Smooth muscle cell (in vitro differentiated cells): ENCODE measurements at regions not wholly inside any gene's neighbourhood (a gene's known extent, or its start where the extent isn't known, plus 50 kb on each side); places are given as distances from the start of the nearest gene placed in this dataset.
A peak's percentile ranks its signal among the peaks of the same experiment; 100 is the strongest.

ENCODE experiments used
- DNase-seq: peaks from one replicate; lab custom pipeline; 2025; ENCODE audit not compliant: unreplicated experiment; lab: John Stamatoyannopoulos, UW
- H2AFZ ChIP-seq: fragments of 200-600 bp; sonication (generic); 2 replicates; pipeline ENCODE4 v1.6.0; 2016; ENCODE audit warnings: antibody characterized with exemption, low read depth, mild to moderate bottlenecking
- H3F3A ChIP-seq: fragments of 200-600 bp; sonication (generic); 2 replicates; pipeline ENCODE4 v1.6.0; 2017; ENCODE audit warnings: antibody characterized with exemption, low read depth
- H3K27ac ChIP-seq: fragments of 200-600 bp; sonication (generic); 2 replicates; pipeline ENCODE4 v1.5.1; 2016; ENCODE audit warnings: low read depth, mild to moderate bottlenecking
- H3K27me3 ChIP-seq: fragments of 200-600 bp; sonication (generic); 2 replicates; pipeline ENCODE4 v1.6.1; 2016; ENCODE audit warnings: low read depth, mild to moderate bottlenecking
- H3K36me3 ChIP-seq: fragments of 200-600 bp; sonication (generic); 2 replicates; pipeline ENCODE4 v1.5.1; 2016; ENCODE audit warnings: low read depth
- H3K4me1 ChIP-seq: fragments of 200-600 bp; sonication (generic); 2 replicates; pipeline ENCODE4 v1.5.1; 2016; ENCODE audit warnings: low read depth
- H3K4me2 ChIP-seq: fragments of 200-600 bp; sonication (generic); 2 replicates; pipeline ENCODE4 v1.6.0; 2016; ENCODE audit warnings: mild to moderate bottlenecking
- H3K4me3 ChIP-seq: fragments of 200-600 bp; sonication (generic); 2 replicates; pipeline ENCODE4 v1.5.1; 2016; ENCODE audit warnings: mild to moderate bottlenecking
- H3K79me2 ChIP-seq: fragments of 200-600 bp; sonication (generic); 2 replicates; pipeline ENCODE4 v1.6.0; 2016; ENCODE audit warnings: low read depth, mild to moderate bottlenecking
- H3K9ac ChIP-seq: fragments of 200-600 bp; sonication (generic); 2 replicates; pipeline ENCODE4 v1.6.0; 2016; ENCODE audit warnings: low read depth
- H3K9me3 ChIP-seq: fragments of 200-600 bp; sonication (generic); replicated peaks from 2 replicates; pipeline ENCODE4 v1.5.1; 2016; ENCODE audit warnings: low read depth
- H4K20me1 ChIP-seq: fragments of 200-600 bp; sonication (generic); 2 replicates; pipeline ENCODE4 v1.6.0; 2016; ENCODE audit warnings: low read depth
- CTCF ChIP-seq: fragments of 200-600 bp; sonication (generic); IDR thresholded peaks from 2 replicates; pipeline ENCODE4 v1.5.1; 2017; ENCODE audit warnings: borderline replicate concordance, mild to moderate bottlenecking, antibody characterized with exemption; ENCODE audit not compliant: insufficient read depth, poor library complexity, severe bottlenecking
- WGBS: methylation state at CpG from one replicate; pipeline ENCODE4 v1.1.7; 2016; ENCODE audit warnings: low lambda C conversion rate; 5-methylcytosine and 5-hydroxymethylcytosine counted together

- Histone ChIP-seq H3K9me3 (no peaks in the 10 kb centered on the region), H3K27me3 (no peaks in the 10 kb centered on the region), H3K27ac (no peak overlapping the region), H3K9ac (no peak overlapping the region), H3K4me2 (no peak overlapping the region), H3K79me2 (no peaks in the 10 kb centered on the region), H4K20me1 (no peaks in the 10 kb centered on the region), H3K4me3 (no peak overlapping the region), H3F3A (peaks cover 2% of the 10 kb centered on the region), H2AFZ (peak overlapping the region; percentile 56), H3K36me3 (no peaks in the 10 kb centered on the region), H3K4me1 (no peaks in the 10 kb centered on the region)
- DNase-seq = no peak
- 98% methylated on average over 6 of the region's 6 CpGs for WGBS
- no peak for TF ChIP-seq CTCF
Observed at GRCh38 chr2:215832791-215833190, 180.6 kb downstream of the MREG start.

GRCh38 chr2:215831296-215831913 is 181.9 kb downstream of the MREG start:
- peaks cover 9% of the 10 kb centered on the region for H3F3A ChIP-seq
- no peaks in the 10 kb centered on the region for H3K36me3 ChIP-seq
- H3K9me3 ChIP-seq = no peaks in the 10 kb centered on the region
- no peaks in the 10 kb centered on the region for H3K27me3 ChIP-seq
- DNase-seq = no peak
- H2AFZ ChIP-seq = peak overlapping the region; percentile 53
- H3K9ac ChIP-seq = no peak overlapping the region
- H3K79me2 ChIP-seq = no peaks in the 10 kb centered on the region
- TF ChIP-seq CTCF = no peak
- H3K27ac ChIP-seq = peak overlapping the region; percentile 56
- no peak overlapping the region for H3K4me3 ChIP-seq
- 35% methylated on average over 5 of the region's 5 CpGs for WGBS
- peak overlapping the region; percentile 67 for H3K4me2 ChIP-seq
- no peaks in the 10 kb centered on the region for H4K20me1 ChIP-seq
- peaks cover 4% of the 10 kb centered on the region for H3K4me1 ChIP-seq

- peak overlapping the region; percentile 10 for H2AFZ ChIP-seq
- no peaks in the 10 kb centered on the region for H3K36me3 ChIP-seq
- H3K4me2 ChIP-seq = peak overlapping the region; percentile 11
- 53% methylated on average over 4 of the region's 4 CpGs for WGBS
- no peak for DNase-seq
- no peak overlapping the region for H3K4me3 ChIP-seq
- H3K27me3 ChIP-seq = no peaks in the 10 kb centered on the region
- no peaks in the 10 kb centered on the region for H4K20me1 ChIP-seq
- H3K9ac ChIP-seq = no peak overlapping the region
- no peak for TF ChIP-seq CTCF
- no peaks in the 10 kb centered on the region for H3K9me3 ChIP-seq
- peak overlapping the region; percentile 56 for H3K27ac ChIP-seq
- peaks cover 4% of the 10 kb centered on the region for H3K4me1 ChIP-seq
- no peaks in the 10 kb centered on the region for H3K79me2 ChIP-seq
- peaks cover 16% of the 10 kb centered on the region for H3F3A ChIP-seq
Observed at GRCh38 chr2:215830304-215830703, 183.0 kb downstream of the MREG start.

- Histone ChIP-seq H3K4me2 (no peak overlapping the region), H3F3A (peaks cover 16% of the 10 kb centered on the region), H3K27ac (no peak overlapping the region), H3K4me3 (no peak overlapping the region), H4K20me1 (no peaks in the 10 kb centered on the region), H3K9ac (no peak overlapping the region), H3K27me3 (no peaks in the 10 kb centered on the region), H3K9me3 (no peaks in the 10 kb centered on the region), H2AFZ (no peak overlapping the region), H3K79me2 (no peaks in the 10 kb centered on the region), H3K36me3 (no peaks in the 10 kb centered on the region), H3K4me1 (peaks cover 4% of the 10 kb centered on the region)
- TF ChIP-seq CTCF = no peak
- 94% methylated on average over 8 of the region's 8 CpGs for WGBS
- no peak for DNase-seq
Observed at GRCh38 chr2:215829261-215829660, 184.1 kb downstream of the MREG start.
